ENCODE measurements at regions not wholly inside any gene's neighbourhood (a gene's known extent, or its start where the extent isn't known, plus 50 kb on each side); places are given as distances from the start of the nearest gene placed in this dataset.
"Not testable (repeated sequence)": the region's sequence is repeated elsewhere in the genome, so short reads cannot be mapped to it uniquely, and the experiment has no call there.

GRCh38 chr12:131214936-131215335 is 261.2 kb downstream of the ADGRD1 start:
- not testable (repeated sequence) for DNase-seq

- DNase-seq, result not testable (repeated sequence)
Measured at GRCh38 chr12:131216587-131216986, 262.9 kb downstream of the ADGRD1 start.

GRCh38 chr12:131217024-131217586 is 263.4 kb downstream of the ADGRD1 start:
- no peak for DNase-seq

- no peak for DNase-seq
Measured at GRCh38 chr12:131218026-131218922, 264.6 kb downstream of the ADGRD1 start.

GRCh38 chr12:131218923-131219669 is 265.4 kb downstream of the ADGRD1 start:
- DNase-seq, result no peak

GRCh38 chr12:131219670-131220330 is 266.1 kb downstream of the ADGRD1 start:
- DNase-seq, result no peak

GRCh38 chr12:131220331-131220685 is 266.6 kb downstream of the ADGRD1 start:
- no peak for DNase-seq

- no peak for DNase-seq
Measured at GRCh38 chr12:131221061-131221956, 267.6 kb downstream of the ADGRD1 start.

- no peak for DNase-seq
Measured at GRCh38 chr12:131221957-131222328, 268.2 kb downstream of the ADGRD1 start.

GRCh38 chr12:131222329-131223139 is 268.8 kb downstream of the ADGRD1 start:
- DNase-seq, result no peak

- DNase-seq, result no peak
Measured at GRCh38 chr12:131223171-131223761, 269.6 kb downstream of the ADGRD1 start.

GRCh38 chr12:131223791-131224225 is 270.1 kb downstream of the ADGRD1 start:
- DNase-seq, result no peak

- not testable (repeated sequence) for DNase-seq
Measured at GRCh38 chr12:131224226-131225065, 270.7 kb downstream of the ADGRD1 start.

GRCh38 chr12:131225066-131225380 is 271.3 kb downstream of the ADGRD1 start:
- not testable (repeated sequence) for DNase-seq

GRCh38 chr12:131226345-131227265 is 272.9 kb downstream of the ADGRD1 start:
- DNase-seq, result no peak

- DNase-seq, result not testable (repeated sequence)
Measured at GRCh38 chr12:131227641-131228040, 273.9 kb downstream of the ADGRD1 start.

- DNase-seq, result not testable (repeated sequence)
Measured at GRCh38 chr12:131229079-131229425, 275.3 kb downstream of the ADGRD1 start.

GRCh38 chr12:131229426-131230339 is 276.0 kb downstream of the ADGRD1 start:
- no peak for DNase-seq
